ENCODE measurements at regions not wholly inside any gene's neighbourhood (a gene's known extent, or its start where the extent isn't known, plus 50 kb on each side); places are given as distances from the start of the nearest gene placed in this dataset.

DNA sequence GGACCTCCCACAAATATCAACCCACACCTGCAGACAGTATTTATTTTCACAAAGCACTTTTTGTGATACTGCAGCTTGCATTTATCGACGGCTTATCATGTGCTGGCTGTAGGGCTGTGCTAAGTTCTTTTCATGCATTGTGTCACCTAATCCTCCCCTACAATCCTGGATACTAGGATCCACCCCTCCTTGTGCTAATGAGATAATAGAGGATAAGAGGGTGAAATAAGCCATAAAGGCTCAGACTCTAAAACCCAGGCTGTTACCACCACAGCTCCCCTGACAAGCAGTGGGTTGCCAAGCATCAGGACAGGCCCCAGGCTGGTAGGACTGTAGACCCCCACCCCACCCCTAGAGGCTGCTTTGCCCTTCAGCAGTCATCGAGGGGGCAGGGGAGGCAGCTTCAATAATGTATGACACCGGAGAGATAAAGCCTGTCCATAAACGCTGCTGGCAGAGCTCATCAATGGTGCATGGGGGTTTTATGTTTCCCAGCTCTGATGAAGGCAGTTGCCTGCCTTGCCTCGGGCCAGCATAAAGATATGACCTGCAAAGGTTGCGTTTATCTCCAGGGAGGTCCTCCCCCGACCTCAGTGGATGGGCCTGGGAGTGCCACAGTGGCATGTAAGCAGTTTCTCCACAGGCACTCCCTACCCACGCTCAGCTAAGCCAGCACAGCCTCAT is 73.9 kb upstream of the C16orf82 start:
- Histone ChIP-seq H3K27me3 (ENCODE audit: insufficient read depth, low read length) (peaks cover 64% of the 10 kb centered on the region), H3K27ac (ENCODE audit: low read depth, low read length) (no peak overlapping the region), H3K36me3 (ENCODE audit: control insufficient read depth in 1 of 2, insufficient read depth in 2 of 2, low read length in 2 of 2) (no peaks in the 10 kb centered on the region), H3K4me2 (ENCODE audit: low read length) (no peak overlapping the region), H3K4me1 (ENCODE audit: control insufficient read depth in 1 of 2, insufficient read depth in 2 of 2, low read length in 2 of 2) (no peaks in the 10 kb centered on the region; a peak in 1 of 4 replicates), H2AFZ (ENCODE audit: low read depth, low read length, poor library complexity, severe bottlenecking) (no peak overlapping the region), H3K4me3 (replicated peaks in 1 of 2; ENCODE audit: low read depth in 1 of 2, low read length in 2 of 2) (no peak overlapping the region), H3K9me2 (ENCODE audit: insufficient read depth) (no peaks in the 10 kb centered on the region), H3K9ac (ENCODE audit: low read length) (no peak overlapping the region), H3K9me3 (ENCODE audit: control insufficient read depth in 1 of 2, insufficient read depth in 1 of 2, low read depth in 1 of 2, low read length in 2 of 2) (no peaks in the 10 kb centered on the region; a peak in 1 of 4 replicates), H4K20me1 (ENCODE audit: insufficient read depth) (no peaks in the 10 kb centered on the region), H3K79me2 (ENCODE audit: insufficient read depth, low read length) (no peaks in the 10 kb centered on the region)
- intact Hi-C loops (cut with micrococcal nuclease), result no loop called here
- ChIA-PET RAD21 (ENCODE audit: low non-redundant PET in 1 of 2, low total read pairs in 2 of 2, uncharacterized antibody in 2 of 2, unreplicated experiment in 2 of 2) (no interaction called here), POLR2A (no interaction called here), CTCF (interaction anchor here (1.1 kb wide), 1 partner anchor 11 kb away, joined by 3 read pairs; no protein-coding TSS in a partner anchor)
- TF ChIP-seq POLR2A (IDR thresholded peaks at IDR 0.05; ENCODE audit: borderline replicate concordance, extremely low read depth, insufficient read depth, insufficient read length), result no peak
- BruUV-seq (replicated peaks), result no TSS peak
- no peak for ATAC-seq
- no peak for DNase-seq (ENCODE audit: low read depth, low spot score)

DNA sequence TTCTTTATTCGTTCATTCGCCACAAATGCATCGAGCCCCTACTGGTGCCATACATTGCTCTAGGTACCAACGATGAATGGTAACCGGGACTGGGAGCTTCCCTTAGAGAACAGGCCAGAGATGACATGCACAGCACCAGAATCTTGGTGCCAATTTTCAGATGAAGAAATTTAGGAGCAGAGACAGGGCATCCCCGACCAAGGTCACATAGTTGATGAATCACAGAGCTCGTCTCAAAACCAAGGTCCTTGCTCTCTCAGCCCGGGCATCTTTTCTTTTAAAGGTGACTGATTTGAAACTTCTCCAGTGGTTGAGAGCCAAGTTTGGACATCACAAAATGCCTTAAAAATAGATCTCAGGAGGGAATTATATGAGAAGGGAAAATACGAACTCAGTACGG is 73.2 kb upstream of the C16orf82 start:
- no TSS peak for BruUV-seq (replicated peaks)
- no peak overlapping the region for H2AFZ ChIP-seq (ENCODE audit: low read depth, low read length, poor library complexity, severe bottlenecking)
- TF ChIP-seq CBX3 (IDR thresholded peaks at IDR 0.05; ENCODE audit: low read depth) (no peak), FOSL1 (IDR thresholded peaks at IDR 0.05; ENCODE audit: low read depth) (no peak), EZH2 (IDR thresholded peaks at IDR 0.05) (no peak), YY1 (IDR thresholded peaks at IDR 0.05; ENCODE audit: extremely low read depth, insufficient replicate concordance, low read depth, low read length) (no peak), ZNF274 (IDR thresholded peaks at IDR 0.05; ENCODE audit: low read depth, low read length) (no peak), POLR2AphosphoS5 (IDR thresholded peaks at IDR 0.05; ENCODE audit: low read depth, low read length) (no peak), TCF7L2 (IDR thresholded peaks at IDR 0.05; ENCODE audit: borderline replicate concordance, extremely low read depth, insufficient read depth, insufficient read length) (no peak), ZFX (IDR thresholded peaks at IDR 0.05) (no peak), EGR1 (IDR thresholded peaks at IDR 0.05; ENCODE audit: low read depth) (no peak), JUND (IDR thresholded peaks at IDR 0.05) (no peak), POLR2A (IDR thresholded peaks at IDR 0.05; ENCODE audit: borderline replicate concordance, extremely low read depth, insufficient read depth, insufficient read length) (no peak), EZH2phosphoT487 (IDR thresholded peaks at IDR 0.05; ENCODE audit: borderline replicate concordance) (no peak), SRF (IDR thresholded peaks at IDR 0.05; ENCODE audit: low read depth) (no peak)
- TF ChIP-seq, protein P1, sequence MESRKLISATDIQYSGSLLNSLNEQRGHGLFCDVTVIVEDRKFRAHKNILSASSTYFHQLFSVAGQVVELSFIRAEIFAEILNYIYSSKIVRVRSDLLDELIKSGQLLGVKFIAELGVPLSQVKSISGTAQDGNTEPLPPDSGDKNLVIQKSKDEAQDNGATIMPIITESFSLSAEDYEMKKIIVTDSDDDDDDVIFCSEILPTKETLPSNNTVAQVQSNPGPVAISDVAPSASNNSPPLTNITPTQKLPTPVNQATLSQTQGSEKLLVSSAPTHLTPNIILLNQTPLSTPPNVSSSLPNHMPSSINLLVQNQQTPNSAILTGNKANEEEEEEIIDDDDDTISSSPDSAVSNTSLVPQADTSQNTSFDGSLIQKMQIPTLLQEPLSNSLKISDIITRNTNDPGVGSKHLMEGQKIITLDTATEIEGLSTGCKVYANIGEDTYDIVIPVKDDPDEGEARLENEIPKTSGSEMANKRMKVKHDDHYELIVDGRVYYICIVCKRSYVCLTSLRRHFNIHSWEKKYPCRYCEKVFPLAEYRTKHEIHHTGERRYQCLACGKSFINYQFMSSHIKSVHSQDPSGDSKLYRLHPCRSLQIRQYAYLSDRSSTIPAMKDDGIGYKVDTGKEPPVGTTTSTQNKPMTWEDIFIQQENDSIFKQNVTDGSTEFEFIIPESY (IDR thresholded peaks at IDR 0.05; ENCODE audit: extremely low read depth, insufficient replicate concordance, low read length), result no peak
- TF ChIP-seq, protein P2, sequence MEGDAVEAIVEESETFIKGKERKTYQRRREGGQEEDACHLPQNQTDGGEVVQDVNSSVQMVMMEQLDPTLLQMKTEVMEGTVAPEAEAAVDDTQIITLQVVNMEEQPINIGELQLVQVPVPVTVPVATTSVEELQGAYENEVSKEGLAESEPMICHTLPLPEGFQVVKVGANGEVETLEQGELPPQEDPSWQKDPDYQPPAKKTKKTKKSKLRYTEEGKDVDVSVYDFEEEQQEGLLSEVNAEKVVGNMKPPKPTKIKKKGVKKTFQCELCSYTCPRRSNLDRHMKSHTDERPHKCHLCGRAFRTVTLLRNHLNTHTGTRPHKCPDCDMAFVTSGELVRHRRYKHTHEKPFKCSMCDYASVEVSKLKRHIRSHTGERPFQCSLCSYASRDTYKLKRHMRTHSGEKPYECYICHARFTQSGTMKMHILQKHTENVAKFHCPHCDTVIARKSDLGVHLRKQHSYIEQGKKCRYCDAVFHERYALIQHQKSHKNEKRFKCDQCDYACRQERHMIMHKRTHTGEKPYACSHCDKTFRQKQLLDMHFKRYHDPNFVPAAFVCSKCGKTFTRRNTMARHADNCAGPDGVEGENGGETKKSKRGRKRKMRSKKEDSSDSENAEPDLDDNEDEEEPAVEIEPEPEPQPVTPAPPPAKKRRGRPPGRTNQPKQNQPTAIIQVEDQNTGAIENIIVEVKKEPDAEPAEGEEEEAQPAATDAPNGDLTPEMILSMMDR (IDR thresholded peaks at IDR 0.05 in 2 of 3, conservative IDR thresholded peaks at IDR 0.05 in 1 of 3; ENCODE audit: borderline replicate concordance in 1 of 3, insufficient read depth in 1 of 3, low read depth in 2 of 3, low read length in 2 of 3), result no peak
- TF ChIP-seq, protein P3, sequence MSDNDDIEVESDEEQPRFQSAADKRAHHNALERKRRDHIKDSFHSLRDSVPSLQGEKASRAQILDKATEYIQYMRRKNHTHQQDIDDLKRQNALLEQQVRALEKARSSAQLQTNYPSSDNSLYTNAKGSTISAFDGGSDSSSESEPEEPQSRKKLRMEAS (IDR thresholded peaks at IDR 0.05), result no peak
- TF ChIP-seq, protein P4, sequence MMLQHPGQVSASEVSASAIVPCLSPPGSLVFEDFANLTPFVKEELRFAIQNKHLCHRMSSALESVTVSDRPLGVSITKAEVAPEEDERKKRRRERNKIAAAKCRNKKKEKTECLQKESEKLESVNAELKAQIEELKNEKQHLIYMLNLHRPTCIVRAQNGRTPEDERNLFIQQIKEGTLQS (IDR thresholded peaks at IDR 0.05), result no peak

More for the DNA sequence above, 73.2 kb upstream of the C16orf82 start:
- Histone ChIP-seq H3K4me3 (replicated peaks in 1 of 2; ENCODE audit: low read depth in 1 of 2, low read length in 2 of 2) (no peak overlapping the region), H4K20me1 (ENCODE audit: insufficient read depth) (no peaks in the 10 kb centered on the region), H3K4me1 (ENCODE audit: control insufficient read depth in 1 of 2, insufficient read depth in 2 of 2, low read length in 2 of 2) (no peaks in the 10 kb centered on the region), H3K9me2 (ENCODE audit: insufficient read depth) (no peaks in the 10 kb centered on the region), H3K79me2 (ENCODE audit: insufficient read depth, low read length) (no peaks in the 10 kb centered on the region), H3K36me3 (ENCODE audit: control insufficient read depth in 1 of 2, insufficient read depth in 2 of 2, low read length in 2 of 2) (no peaks in the 10 kb centered on the region), H3K4me2 (ENCODE audit: low read length) (no peak overlapping the region), H3K27ac (ENCODE audit: low read depth, low read length) (no peak overlapping the region), H3K9ac (ENCODE audit: low read length) (no peak overlapping the region), H3K27me3 (ENCODE audit: insufficient read depth, low read length) (peaks cover 67% of the 10 kb centered on the region), H3K9me3 (ENCODE audit: control insufficient read depth in 1 of 2, insufficient read depth in 1 of 2, low read depth in 1 of 2, low read length in 2 of 2) (no peaks in the 10 kb centered on the region; a peak in 1 of 4 replicates)
- intact Hi-C loops (cut with micrococcal nuclease), result no loop called here
- no peak for DNase-seq (ENCODE audit: low read depth, low spot score)
- RAD21 ChIA-PET (ENCODE audit: low non-redundant PET in 1 of 2, low total read pairs in 2 of 2, uncharacterized antibody in 2 of 2, unreplicated experiment in 2 of 2), result no interaction called here
- ATAC-seq, result no peak
- POLR2A ChIA-PET, result no interaction called here
- CTCF ChIA-PET, result interaction anchor here (1.1 kb wide), 1 partner anchor 11 kb away, joined by 3 read pairs; no protein-coding TSS in a partner anchor
